ENCODE measurements at regions not wholly inside any gene's neighbourhood (a gene's known extent, or its start where the extent isn't known, plus 50 kb on each side); places are given as distances from the start of the nearest gene placed in this dataset.

DNA sequence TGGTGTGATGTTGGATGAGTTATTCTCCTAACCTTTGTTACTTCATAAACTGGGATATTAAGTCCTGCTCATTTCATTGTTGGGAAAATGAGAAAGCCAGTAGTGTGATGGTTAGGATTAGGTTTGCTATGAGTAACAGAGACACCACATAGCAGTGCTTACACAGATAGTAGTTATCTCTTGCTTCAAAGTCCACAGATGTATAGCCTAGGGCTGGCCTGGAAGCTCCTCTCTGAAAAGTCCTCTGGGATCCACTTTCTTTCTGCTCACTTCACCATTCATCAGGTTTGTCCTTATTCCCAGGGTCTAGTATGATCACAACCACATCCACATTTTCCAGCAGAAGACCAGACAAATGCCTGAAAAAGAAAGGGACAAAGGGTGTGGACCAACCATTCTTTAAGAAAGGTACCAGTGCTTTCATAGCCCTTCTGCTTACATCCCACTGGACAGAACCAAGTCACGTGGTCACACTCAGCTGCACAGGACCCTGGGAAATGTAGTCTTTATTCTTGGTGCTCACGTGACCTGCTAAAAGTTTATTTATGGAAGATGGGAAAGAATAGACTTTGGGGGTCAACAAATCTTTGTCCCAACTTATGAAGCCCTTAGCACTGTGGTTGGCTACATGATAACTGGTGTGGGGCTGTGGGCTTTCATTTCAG lies 108.9 kb downstream of the INSIG2 start:
- no peak for DNase-seq
- no peaks in the 10 kb centered on the region for H3K9me3 ChIP-seq
- 50 to 66% (median 59%) methylated on average over 2 of the region's 2 CpGs for WGBS, 3 donors
- no peaks in the 10 kb centered on the region for H3K36me3 ChIP-seq
- no peak overlapping the region for H3K27ac ChIP-seq
- TF ChIP-seq EP300 (IDR thresholded peaks at IDR 0.05), result no peak
- TF ChIP-seq, protein P1, sequence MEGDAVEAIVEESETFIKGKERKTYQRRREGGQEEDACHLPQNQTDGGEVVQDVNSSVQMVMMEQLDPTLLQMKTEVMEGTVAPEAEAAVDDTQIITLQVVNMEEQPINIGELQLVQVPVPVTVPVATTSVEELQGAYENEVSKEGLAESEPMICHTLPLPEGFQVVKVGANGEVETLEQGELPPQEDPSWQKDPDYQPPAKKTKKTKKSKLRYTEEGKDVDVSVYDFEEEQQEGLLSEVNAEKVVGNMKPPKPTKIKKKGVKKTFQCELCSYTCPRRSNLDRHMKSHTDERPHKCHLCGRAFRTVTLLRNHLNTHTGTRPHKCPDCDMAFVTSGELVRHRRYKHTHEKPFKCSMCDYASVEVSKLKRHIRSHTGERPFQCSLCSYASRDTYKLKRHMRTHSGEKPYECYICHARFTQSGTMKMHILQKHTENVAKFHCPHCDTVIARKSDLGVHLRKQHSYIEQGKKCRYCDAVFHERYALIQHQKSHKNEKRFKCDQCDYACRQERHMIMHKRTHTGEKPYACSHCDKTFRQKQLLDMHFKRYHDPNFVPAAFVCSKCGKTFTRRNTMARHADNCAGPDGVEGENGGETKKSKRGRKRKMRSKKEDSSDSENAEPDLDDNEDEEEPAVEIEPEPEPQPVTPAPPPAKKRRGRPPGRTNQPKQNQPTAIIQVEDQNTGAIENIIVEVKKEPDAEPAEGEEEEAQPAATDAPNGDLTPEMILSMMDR (IDR thresholded peaks at IDR 0.05), result no peak
- no peak for TF ChIP-seq POLR2A (IDR thresholded peaks at IDR 0.05)
- no peaks in the 10 kb centered on the region for H3K4me1 ChIP-seq (ENCODE audit: insufficient read depth)
- intact Hi-C loops (cut with DNase I), result no loop called here
- no peaks in the 10 kb centered on the region for H3K27me3 ChIP-seq
- no peak overlapping the region for H3K4me3 ChIP-seq

DNA sequence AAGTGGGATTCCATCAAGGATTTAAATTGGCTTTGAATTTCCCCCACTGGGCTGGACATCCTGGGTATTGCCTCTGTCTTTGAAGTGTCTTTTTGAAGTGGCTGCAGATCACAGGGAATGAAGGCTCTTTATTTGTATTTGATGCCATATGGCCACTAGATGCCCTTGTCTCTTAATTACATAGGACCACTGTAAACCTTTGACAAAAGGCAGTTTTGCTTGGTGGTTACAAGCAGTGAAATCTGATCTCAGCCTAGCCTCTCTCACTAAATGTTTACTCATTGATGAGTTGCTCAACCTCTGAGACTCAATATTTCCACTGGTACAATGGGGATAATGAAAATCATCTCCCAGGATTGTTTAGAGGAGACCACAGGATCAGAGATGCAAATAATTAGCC lies 102.2 kb downstream of the INSIG2 start:
- Histone ChIP-seq H3K27ac (no peak overlapping the region), H3K27me3 (no peaks in the 10 kb centered on the region), H3K9me3 (no peaks in the 10 kb centered on the region), H3K36me3 (no peaks in the 10 kb centered on the region), H3K4me1 (ENCODE audit: insufficient read depth) (peaks cover 4% of the 10 kb centered on the region), H3K4me3 (no peak overlapping the region)
- DNase-seq, result no peak
- TF ChIP-seq, protein P1 (IDR thresholded peaks at IDR 0.05), result no peak
- TF ChIP-seq EP300 (IDR thresholded peaks at IDR 0.05) (no peak), POLR2A (IDR thresholded peaks at IDR 0.05) (no peak)
- intact Hi-C loops (cut with DNase I), result no loop called here

DNA sequence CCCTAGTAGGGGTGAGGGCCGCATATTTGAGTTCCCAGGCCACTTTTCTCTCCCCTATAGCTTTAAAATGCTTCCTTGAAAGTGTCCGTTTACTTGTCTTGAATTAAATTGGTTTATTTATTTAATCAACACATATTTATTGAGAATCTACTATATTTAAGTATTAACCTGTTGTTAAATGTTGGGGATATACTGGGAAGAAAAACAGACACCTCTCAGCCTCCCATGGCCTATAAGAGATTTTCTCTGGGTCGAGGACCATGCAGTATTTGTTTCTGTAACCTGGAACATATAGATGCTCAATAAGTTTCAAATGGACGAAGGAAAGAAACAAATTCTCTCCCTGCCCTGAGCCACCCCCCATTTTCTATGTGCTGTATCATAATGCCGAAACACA lies 98.6 kb downstream of the INSIG2 start:
- TF ChIP-seq EP300 (IDR thresholded peaks at IDR 0.05) (no peak), POLR2A (IDR thresholded peaks at IDR 0.05) (no peak)
- TF ChIP-seq, protein P1 (IDR thresholded peaks at IDR 0.05), result no peak
- H3K4me1 ChIP-seq (ENCODE audit: insufficient read depth), result peaks cover 6% of the 10 kb centered on the region
- H3K9me3 ChIP-seq, result no peaks in the 10 kb centered on the region
- intact Hi-C loops (cut with DNase I), result no loop called here
- no peak for DNase-seq
- WGBS, 3 donors, result 71 to 80% (median 71%) methylated on average over 5 of the region's 5 CpGs
- H3K36me3 ChIP-seq, result no peaks in the 10 kb centered on the region
- peak overlapping the region; percentile 60 for H3K4me3 ChIP-seq
- peak overlapping the region; percentile 0 to 82 for H3K27ac ChIP-seq
- no peaks in the 10 kb centered on the region for H3K27me3 ChIP-seq

DNA sequence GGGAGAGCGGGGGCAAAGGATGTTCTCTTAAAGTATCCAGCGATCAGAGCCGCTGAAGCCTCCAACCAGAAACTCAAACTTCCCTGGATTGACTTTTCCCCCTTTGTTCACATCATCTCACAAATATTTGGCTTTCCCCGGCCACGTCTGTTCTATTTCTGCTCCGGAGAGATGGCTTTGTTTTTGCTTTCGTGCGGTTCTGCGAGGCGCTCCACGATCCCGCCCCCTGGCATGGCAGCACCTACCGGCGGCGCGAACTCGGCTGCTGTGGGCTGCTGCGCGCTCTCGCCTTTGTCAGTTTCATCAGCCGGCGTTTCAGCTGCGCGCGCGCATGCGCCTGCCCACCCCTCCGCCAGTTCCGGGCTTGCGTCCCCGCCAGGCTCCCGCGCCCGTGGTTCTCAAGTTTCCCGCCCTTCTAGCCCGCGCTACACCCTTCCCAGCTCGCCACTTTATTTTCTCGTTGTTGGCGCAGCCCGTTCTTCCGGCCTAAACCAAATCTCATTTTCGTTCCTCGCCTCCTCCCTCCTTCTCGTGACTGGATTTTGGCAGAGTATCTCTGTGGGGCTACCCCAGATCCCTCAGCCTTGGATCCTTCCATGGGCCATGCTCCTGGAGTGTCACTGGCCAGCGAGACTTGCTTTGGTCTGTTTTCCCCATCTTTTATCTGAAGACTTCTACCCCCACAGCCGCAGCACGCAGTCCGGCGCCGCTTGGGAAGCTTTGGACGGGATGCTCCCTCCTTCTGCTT lies 98.0 kb downstream of the INSIG2 start:
- intact Hi-C loops (cut with DNase I), result no loop called here
- H3K9me3 ChIP-seq, result no peaks in the 10 kb centered on the region
- peak overlapping the region; percentile 60 for H3K4me3 ChIP-seq
- peaks cover 6% of the 10 kb centered on the region for H3K4me1 ChIP-seq (ENCODE audit: insufficient read depth)
- no peaks in the 10 kb centered on the region for H3K27me3 ChIP-seq
- 1 to 5% (median 2%) methylated on average over 52 of the region's 52 CpGs for WGBS, 3 donors
- peak; percentile 14 for TF ChIP-seq POLR2A (IDR thresholded peaks at IDR 0.05)
- TF ChIP-seq, protein P1 (IDR thresholded peaks at IDR 0.05), result no peak
- no peak for TF ChIP-seq EP300 (IDR thresholded peaks at IDR 0.05)
- H3K36me3 ChIP-seq, result no peaks in the 10 kb centered on the region
- H3K27ac ChIP-seq, result peak overlapping the region; percentile 0 to 82
- DNase-seq, result peak; percentile 87 to 91 (median 90)

Data from ovary (tissue), 7 donors.